Amniotic epithelial cell (primary cell): ENCODE measurements at regions not wholly inside any gene's neighbourhood (a gene's known extent, or its start where the extent isn't known, plus 50 kb on each side); places are given as distances from the start of the nearest gene placed in this dataset.

Source experiments
- DNase-seq: peaks from one replicate; pipeline ENCODE4 v3.0.0-alpha.2; 2010; ENCODE audit warnings: low read depth

- DNase-seq: no peak
Measured at GRCh38 chr11:127713226-127713625, 712.7 kb upstream of the KIRREL3 start.

GRCh38 chr11:127711748-127712147, 711.2 kb upstream of the KIRREL3 start:
- no peak for DNase-seq

DNA sequence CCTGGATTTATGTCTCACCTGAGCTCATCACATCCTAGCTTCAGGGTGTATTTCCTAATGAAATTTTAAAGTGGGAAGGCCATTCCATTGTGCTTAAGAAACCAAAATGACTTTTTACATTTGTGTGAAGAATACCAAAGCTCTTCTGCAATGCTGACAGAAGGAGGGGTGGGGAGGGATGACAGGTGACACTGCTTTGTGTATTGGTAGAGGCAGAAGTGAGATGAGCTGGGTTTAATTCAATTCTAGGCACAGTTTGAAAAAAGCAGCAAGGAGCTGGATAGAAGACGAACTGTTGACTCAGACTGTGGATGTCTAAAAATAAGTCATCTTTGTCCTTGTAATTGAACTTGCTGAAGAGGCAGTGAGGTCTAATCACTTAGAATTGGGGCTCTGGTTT, 710.3 kb upstream of the KIRREL3 start:
- no peak for DNase-seq

GRCh38 chr11:127709960-127710359, 709.4 kb upstream of the KIRREL3 start:
- no peak for DNase-seq

DNA sequence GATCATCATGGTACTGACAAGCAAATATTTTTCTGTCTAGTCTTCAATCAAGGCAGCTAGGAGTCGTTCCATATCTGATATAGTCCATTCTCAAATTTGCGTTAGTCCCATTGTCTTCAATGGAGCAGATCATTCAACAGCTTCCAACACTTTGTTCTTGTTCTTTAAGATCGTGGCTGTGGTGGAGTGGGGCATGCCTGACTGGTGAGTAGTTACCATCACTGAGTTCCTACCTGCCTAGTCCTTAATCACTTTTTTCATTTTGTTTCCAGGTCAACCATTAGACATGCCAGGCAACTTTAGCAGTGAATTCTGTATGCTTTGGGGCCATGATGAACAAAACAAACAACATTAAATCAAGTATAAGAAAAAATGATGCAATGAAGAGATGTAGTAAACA, 693.1 kb upstream of the KIRREL3 start:
- no peak for DNase-seq

- DNase-seq: no peak
Measured at GRCh38 chr11:127683321-127683720, 682.8 kb upstream of the KIRREL3 start.

GRCh38 chr11:127679816-127680545, 679.4 kb upstream of the KIRREL3 start:
- DNase-seq: no peak

DNA sequence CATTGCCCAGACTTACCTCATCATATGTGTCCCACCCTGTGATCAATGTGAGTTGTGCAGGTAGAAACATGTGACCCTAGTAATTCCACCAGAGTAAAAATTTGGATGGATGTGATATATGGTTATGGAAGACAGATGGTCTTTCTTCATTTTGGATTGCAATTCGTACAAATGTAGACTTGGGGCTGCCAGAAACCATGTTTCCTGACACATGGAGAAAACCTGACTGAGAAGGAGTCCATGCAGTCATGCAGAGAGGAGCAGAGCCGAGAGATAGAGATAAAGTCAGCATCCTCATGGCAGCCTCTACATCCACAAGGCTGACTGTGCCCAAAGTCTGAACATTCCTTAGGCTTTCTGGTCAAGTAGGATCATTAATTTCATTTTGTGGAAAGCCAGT, 678.1 kb upstream of the KIRREL3 start:
- DNase-seq: no peak

- DNase-seq: no peak
Measured at GRCh38 chr11:127677660-127678425, 677.3 kb upstream of the KIRREL3 start.

DNA sequence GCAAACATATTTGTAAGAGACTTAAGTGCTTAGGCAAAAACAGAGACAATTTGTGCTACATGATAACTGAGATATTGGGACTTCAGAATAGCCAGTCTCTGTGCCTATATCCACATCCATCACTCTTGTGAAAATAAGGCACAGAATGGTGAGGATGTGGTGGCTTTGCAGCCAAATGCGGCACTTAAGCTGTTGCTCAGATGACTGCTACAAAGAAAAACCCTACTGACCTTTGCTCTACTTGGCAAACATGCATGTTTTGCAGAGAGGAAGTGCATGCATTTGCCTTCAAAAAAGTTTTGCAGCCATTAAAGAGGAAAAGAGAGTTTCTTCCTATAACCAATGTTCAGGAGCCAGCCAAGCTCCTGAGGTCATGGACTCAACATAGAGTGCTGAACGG, 675.0 kb upstream of the KIRREL3 start:
- no peak for DNase-seq

DNA sequence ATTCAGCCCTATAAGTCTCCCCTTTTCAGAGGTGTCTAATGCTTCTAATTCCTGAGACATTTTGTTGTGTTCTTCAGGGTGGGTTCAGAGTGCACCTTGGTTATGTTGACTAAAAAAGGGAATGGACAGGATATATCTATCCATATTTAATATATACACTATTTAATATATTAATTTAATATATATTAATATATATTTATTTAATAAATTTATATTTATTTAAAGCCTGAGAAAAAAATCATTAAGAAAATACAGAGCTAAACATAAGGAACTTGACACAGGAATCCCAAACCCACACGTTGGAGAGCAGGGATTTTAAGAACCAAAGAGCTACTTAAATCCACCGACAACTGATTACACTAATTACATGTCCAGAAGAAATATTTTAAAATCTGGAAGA, 674.2 kb upstream of the KIRREL3 start:
- DNase-seq: no peak

DNA sequence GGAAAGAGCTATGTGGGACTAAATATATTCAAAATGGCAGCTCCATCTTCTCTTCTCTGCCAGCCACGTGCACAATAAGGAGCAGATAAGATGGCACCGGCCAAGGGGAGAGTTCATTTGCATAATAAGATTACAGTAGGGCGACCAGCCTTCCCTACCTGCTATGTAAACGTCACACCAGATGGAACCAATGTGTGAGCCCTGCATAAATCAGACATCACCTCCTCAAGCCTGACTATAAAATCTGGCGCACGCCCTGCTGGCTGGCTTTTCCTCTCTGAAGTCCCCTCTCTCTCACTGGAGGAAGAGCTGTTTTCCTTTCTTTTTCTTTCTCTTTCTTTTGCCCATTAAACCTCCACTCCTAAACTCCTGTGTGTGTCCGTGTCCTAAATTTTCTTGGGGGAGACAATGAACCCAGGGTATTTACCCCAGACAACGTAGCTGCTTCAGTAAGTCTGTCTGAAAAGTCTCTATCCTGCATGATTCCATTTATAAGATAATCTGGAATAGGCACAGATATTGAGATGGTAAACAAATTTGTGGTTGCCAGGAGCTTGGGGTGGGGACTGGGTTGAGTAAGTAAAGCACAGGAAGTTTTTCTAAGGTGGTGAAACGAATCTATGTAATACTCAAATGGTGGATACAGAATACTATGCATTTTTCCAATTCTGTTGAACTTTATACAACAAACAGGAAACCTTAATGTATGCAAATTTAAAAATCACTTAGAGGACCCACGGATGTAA, 670.0 kb upstream of the KIRREL3 start:
- no peak for DNase-seq

- no peak for DNase-seq
Measured at GRCh38 chr11:127656116-127656836, 655.7 kb upstream of the KIRREL3 start.

- DNase-seq: no peak
Measured at GRCh38 chr11:127653076-127653475, 652.5 kb upstream of the KIRREL3 start.

DNA sequence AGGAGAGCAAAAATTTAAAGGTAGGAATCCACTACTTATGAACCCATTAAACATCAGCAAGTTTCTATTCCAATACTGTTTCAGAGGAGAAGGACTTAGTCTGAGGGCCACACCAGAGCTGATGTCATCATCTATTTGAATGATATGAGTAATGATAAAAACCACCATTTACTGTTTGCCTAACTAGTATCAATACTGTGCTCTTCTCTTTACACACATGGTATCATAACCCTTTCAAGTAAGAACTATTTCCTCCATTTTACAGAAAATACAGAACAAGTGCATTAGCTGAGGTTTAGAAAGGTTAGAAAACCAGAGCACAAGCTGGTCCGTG, 651.3 kb upstream of the KIRREL3 start:
- no peak for DNase-seq

- no peak for DNase-seq
Measured at GRCh38 chr11:127651175-127651887, 650.8 kb upstream of the KIRREL3 start.

DNA sequence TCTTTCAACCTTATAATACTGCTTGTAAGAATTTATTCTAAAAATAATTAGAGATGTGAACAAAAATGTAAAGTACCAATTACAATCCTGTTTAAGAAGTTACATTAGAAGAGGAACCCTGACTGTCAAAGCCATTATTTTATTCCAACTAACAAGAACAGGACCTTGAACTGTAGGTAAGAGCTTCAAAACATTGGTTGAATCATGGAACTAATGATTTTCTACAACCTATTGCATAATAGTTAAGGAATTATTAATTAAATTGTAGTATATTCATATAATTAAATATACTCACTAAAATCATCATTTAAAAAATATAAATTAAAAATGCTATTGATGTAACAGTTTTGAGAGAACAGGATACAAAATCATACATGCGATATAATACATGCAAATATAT, 649.4 kb upstream of the KIRREL3 start:
- DNase-seq: no peak

- DNase-seq: no peak
Measured at GRCh38 chr11:127649071-127649470, 648.5 kb upstream of the KIRREL3 start.

DNA sequence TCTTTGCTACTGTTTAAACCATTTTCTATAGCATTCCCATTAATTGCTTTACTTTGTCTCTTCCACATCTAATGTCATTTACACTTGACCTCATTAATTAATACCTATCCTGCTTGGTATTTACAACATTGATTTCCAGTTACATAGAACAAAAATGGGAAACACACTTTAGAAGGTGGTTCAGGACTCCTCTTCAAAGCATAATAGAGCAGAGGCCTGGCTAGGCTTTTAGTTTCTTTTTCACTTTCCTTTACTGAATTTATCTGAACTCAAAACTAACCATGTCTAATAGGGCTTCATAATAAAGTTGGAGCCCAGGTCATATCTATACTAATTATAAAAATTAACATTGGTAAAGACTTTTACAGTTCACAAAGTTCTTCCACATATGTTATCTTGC, 648.0 kb upstream of the KIRREL3 start:
- DNase-seq: no peak

- no peak for DNase-seq
Measured at GRCh38 chr11:127644366-127644765, 643.8 kb upstream of the KIRREL3 start.

DNA sequence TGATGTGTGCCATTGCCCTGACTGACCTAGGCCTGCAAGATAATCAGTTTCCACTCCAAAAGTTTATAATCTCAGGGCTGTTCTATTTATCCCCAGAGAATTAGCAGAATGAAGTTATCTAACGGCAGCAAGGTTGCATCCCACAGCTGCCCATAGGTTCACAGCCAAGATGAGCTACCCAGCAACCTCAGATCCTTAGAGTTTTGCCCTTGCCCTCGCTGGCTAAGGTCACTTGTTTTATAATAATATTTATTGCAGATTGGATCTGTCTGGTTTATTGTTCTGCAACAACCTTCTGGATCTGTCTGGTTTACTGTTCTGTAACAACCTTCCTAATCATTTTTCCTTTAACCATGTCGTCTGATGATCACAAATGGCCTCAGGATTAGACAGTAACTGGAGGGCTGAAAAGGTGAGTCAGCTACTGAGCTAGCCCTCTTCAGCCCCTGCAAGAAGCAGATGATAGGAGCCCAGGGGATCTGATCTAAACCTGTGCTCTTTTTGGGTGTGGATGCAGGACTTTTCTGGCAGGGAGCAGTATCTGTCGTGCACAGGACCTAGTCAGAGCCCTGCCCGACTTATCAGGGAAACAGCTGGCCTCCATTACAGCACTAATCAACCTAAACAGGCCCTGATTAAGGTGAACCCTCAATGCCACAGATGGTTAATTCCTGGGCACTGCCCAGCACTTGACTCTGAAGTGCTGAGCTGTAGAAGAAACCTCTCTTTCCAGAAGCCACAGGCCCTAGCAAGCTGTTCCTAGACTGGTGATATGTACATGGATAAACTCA, 642.9 kb upstream of the KIRREL3 start:
- DNase-seq: no peak
